ENCODE measurements at regions not wholly inside any gene's neighbourhood (a gene's known extent, or its start where the extent isn't known, plus 50 kb on each side); places are given as distances from the start of the nearest gene placed in this dataset.
A peak's percentile ranks its signal among the peaks of the same experiment; 100 is the strongest.

- DNase-seq = no peak
These were observed 72.3 kb downstream of the FAM76B start for GRCh38 chr11:95717314-95717713.

DNA sequence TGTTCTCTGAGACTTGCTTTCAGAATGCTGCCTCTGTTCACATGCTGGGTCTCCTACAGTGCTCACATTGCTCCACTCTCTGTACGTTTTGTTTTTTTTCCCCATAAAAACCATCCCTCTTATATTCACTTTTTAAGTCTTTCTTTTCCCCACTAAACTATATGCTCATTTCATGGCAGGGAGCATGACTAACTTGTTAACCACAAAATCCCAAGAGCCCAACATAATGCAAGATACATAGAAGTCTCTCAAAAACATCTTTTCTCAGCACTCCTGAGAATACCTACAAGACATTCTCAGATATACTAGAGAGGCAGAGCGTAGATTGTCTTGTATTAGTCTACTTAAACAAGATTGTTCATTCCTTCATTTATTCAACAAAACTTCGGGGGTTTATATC lies 73.3 kb downstream of the FAM76B start:
- DNase-seq = no peak

DNA sequence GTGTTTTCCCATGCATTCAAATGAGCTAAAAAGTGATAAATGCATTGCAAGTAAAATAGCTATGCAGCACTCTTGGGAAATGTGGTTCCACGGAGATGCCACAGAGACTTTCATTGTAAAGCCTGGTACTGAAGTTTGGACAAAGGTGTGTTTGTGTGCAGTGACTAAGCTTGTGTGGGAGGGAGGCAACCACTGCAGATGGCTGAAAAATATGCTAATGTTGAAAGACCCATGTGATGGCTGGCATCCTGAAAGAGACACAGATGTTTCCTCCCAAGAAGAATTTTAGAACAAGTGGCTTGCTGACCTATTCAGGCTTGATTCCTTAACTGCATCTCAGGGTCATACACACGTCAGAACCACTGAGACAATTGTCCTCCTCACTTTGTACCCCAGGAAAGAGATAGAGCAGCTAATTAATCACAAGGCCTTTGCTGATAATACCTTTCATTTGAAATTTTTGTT lies 73.8 kb downstream of the FAM76B start:
- no peak for DNase-seq

GRCh38 chr11:95714843-95715776 lies 74.5 kb downstream of the FAM76B start:
- DNase-seq = no peak

DNA sequence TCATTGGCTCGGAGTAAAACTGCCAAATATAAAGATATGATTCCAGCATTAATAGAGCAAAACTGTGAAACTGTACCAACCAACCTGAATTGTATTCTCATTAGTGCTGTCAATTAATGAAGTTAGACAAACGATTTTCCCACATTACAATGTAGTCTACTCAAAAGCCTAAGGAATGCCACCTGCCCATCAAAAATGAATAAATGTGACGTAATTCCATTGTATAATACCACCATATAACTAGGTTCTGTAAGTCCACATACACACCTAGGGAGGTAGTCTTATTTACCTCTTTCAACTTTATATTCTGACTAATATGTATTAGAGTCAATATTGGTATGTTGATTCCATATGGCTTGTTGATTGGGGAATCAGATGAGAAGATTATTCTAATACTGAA lies 76.2 kb downstream of the FAM76B start:
- no peak for DNase-seq

- DNase-seq = no peak
These were observed 77.7 kb downstream of the FAM76B start for GRCh38 chr11:95711945-95712221.

DNA sequence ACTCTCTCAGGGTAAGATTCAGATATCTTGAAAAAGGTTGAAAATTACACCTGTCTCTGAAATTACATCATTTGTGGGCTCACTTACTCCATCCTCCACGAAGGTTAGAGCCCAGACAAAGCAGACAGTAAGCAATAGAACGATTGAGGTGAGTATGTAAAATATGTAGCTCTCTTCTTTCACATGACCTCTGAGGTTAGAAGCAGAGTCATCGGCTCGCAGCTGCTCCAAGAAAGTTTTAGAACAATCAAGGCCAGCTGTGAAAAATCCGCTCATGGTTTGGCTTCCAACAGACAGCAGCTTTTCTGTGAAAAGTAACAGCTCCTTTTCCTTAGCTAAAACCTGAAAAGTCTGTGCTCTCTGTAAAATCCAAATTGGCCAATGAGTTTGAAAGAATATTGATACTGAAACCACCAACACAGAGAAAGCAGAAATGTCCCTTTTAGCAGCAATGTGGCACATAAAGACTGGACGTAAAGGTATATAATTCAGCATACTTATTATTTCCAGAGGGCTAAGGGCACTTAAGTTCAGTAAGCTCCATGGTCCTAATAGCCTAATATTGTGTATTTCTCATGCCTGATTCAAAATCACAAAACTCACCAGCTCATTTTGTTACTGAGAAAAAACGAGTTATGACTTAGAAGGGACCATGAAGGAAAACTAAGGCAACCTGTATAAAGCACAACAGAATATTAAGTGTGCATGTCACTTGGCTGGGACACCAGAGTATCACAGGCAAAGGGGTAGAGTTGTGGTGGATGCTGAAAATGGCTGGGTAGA lies 78.2 kb downstream of the FAM76B start:
- DNase-seq = no peak

GRCh38 chr11:95708681-95709080 lies 80.9 kb downstream of the FAM76B start:
- DNase-seq = no peak

DNA sequence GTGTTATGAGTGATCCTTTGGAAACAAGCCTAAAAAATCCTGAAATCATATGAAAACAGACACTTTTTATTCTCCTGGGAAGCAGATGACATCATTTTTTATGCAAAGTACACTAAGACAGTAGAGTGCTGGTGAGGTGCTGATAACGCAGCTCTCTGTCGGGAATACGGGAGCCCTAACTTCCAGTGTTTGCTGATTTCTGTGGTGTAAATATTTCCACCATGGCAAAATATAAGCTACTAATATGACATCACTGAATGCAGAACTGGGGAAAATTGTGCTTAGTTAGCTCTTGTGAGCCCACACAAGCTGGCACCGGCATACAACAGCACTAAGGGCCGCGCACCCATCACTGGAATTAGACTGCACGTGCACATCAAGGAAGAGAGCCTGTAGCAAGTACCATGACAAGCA lies 82.6 kb downstream of the FAM76B start:
- no peak for DNase-seq

DNA sequence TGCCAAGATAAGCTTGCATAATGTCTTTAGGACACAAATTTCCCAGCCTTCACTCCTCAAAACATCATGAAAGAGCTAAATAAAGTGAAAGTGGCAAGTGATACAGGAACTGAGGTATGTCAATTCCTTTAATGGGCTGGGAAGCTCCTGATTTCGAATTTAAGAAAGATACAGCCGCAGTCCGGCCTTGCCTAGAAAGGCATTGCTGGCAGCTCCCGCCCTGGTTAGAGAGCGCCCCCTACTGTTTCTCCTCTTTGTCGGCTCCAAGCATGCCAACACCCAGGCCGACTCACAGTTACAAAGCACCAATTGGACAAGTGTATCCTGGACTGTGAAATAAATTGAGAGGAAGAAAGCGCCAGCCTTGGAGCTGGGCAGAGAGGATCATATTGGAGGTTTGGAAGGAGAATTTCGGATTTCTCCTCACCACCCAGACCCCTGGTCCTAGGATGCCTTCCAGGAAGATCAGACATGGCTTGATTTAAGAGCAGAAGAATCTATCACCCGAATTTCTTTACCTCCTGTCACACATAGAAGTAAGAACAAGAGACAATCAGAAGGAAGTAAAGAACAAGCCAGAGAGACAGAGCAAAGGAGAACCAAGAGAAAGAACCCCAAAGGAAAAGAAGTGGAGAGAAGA lies 84.0 kb downstream of the FAM76B start:
- peak; percentile 73 for DNase-seq

DNA sequence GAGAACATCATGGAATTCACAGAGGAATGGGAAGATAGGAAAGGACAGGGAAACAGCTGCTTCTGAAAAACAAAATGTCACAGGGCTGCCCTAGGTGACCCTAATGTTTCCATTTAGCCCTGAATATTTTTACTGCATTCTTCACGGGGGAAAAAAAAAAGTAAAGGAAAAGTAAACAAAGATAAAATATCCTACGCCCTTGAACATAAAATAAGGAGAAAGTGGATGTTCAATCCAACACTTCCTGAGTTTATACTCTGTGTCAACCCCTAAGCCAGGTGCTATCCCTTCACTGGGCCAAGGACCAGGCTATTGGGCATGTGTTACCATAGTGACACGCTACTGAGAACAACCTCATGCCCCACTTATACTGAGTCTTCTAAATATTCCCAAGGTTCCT lies 84.7 kb downstream of the FAM76B start:
- DNase-seq = no peak

DNA sequence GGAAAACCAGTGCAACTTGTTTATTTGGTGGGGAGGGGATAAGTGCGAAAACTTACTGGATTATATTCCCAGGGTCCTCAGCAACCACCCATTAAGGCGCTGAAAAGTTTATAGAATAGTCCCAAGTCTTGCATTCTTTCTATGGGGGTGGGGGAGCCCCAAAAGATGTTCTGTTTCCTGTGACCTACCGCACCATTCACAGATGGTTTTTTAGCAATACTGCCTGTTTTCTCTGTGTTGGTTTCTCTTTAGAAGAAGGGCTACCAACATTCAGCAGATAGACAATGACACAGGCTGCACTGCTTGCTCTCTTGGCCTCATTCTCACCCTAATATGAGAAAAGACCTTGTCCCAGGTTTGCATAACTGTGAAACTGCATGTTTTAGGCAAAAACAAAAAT lies 86.5 kb downstream of the FAM76B start:
- DNase-seq = no peak

- no peak for DNase-seq
These were observed 87.1 kb downstream of the FAM76B start for GRCh38 chr11:95702526-95702925.

GRCh38 chr11:95700471-95700817 lies 89.1 kb downstream of the FAM76B start:
- DNase-seq = no peak

- no peak for DNase-seq
These were observed 89.7 kb downstream of the FAM76B start for GRCh38 chr11:95699631-95700470.

GRCh38 chr11:95698676-95699557 lies 90.7 kb downstream of the FAM76B start:
- DNase-seq = no peak

DNA sequence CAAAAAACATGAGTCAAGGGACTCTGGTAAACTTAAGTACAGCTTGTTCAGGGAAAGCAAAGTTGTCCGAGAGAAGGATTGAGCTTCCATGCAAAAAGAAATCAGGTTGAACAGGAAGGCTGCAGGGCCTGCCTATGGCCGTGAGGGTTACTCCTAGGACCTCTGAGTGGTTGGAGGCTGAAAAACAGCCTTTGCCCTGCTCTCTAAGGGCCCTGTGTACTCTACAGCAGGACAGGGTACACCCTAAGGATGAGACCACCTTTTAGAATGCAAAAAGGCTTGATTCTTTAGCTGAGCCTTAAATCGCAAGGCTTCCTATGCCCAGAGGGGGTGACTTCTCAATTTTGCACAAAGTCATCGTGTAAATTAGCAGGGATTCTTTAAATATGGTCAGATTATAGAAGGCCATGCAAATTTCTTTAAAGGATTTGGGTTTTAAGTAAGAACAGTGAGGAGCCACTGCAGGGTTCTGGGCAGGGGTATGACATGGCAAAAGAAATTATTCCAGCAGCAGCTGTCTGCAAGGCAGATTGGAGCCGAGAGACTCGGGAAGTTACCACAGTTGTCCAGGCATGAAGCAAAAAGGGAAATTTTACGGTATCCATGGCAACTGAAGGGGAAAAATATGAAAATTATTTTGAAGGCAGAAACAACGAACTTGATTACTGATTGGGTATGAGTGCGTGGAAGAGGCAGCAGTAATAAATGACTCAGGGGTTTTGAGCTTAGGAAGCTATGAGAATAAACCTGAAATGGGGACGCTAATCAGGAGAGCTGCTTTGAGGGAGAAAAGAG lies 91.8 kb downstream of the FAM76B start:
- no peak for DNase-seq

GRCh38 chr11:95695181-95695580 lies 94.4 kb downstream of the FAM76B start:
- DNase-seq = no peak

DNA sequence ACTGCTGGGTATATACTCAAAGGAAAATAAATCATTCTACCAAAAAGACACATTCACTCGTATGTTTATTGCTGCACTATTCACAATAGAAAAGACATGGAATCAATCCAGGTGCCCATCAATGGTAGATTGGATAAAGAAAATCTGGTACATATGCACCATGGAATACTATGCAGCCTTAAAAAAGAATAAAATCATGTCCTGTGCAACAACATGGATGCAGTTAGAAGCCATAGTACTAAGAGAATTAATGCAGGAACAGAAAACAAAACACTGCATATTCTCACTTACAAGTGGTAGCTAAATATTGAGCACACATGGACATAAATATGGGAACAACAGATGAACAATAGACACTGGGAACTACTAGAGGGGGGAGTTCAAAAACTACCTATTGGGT lies 96.3 kb downstream of the FAM76B start:
- DNase-seq = no peak

GRCh38 chr11:95692526-95693260 lies 96.9 kb downstream of the FAM76B start:
- no peak for DNase-seq

All from NCI-H510A treated with DMSO at 0.1 percent for 48 hours (cell line).